HG03108 (cell line): ENCODE measurements at regions not wholly inside any gene's neighbourhood (a gene's known extent, or its start where the extent isn't known, plus 50 kb on each side); places are given as distances from the start of the nearest gene placed in this dataset.

Source experiments
- ATAC-seq: cut with Tn5 transposase; IDR thresholded peaks from one replicate; pipeline ENCODE4 v1.9.1; 2021; ENCODE audit warnings: moderate library complexity; ENCODE audit not compliant: unreplicated experiment

DNA sequence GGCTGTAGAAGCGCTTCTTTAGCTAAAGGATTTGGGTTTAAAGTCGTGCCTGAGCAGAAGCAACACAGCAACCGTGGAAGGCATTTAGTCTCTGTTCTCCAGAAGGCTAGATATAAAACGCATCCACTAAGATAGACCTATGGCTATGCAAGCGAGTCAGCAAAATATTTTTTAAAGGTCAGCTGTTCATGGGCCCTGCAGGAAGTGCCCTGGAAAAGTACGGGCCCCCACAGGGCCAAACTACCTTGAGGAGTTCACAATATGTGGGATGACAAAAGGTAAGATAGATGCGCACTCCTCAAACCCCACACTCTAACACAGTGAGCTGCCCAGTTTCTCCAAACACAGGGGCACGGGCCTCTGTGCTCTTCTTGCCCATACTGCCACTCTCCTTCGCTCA is 261.6 kb downstream of the VPS13C start:
- no peak for ATAC-seq

DNA sequence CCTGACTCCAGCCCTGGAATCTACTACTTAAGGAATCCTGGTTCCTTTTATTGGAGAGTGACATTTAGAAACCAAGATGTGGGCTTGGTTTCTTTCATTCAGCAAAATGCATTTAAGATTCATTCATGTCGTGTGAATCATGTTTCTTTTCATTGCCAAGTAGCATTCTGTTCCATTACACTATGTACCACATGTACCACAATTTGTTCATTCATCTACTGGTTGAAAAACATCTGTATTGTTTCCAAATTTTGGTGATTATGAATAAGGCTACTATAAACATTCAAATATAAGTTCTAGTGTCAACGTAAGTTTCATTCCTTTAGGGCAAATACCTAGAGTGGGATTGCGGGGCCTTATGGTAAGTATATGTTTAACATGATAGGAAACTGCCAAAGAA is 264.2 kb downstream of the VPS13C start:
- ATAC-seq: no peak

DNA sequence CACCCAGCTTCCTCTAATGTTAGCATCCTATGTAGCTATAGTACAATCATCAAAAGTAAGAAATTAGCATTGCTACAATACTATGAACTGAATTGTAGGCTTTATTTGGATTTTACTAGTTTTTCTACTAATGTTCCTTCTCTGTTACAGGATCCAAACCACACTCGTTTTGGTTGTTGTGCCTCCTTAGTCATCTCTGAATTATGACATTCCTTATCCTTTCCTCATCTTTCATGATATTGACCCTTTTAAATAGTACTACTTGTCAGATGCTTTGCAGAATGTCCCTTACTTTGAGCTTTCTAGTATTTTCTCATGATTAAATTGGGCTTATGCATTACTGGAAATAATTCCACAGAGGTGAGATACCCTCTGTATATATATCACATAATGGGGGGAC is 265.4 kb downstream of the VPS13C start:
- no peak for ATAC-seq

- no peak for ATAC-seq
These were observed 266.0 kb downstream of the VPS13C start for GRCh38 chr15:61794276-61794675.

DNA sequence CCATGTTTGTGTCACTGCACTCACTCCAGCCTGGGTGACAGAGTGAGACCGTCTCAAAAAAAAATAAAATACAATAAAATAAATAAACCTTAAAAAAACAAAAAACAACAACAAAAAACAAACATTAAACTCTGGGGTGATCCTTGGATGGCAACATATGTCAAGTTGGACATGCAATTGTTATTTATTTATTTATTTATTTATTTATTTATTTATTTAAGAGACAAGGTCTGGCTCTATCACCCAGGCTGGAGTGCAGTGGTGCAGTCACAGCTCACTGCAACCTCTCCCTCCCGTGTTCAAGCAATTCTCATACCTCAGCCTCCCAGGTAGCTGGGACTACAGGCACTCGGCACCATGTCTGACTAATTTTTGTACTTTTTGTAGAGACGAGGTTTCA is 275.5 kb downstream of the VPS13C start:
- ATAC-seq: no peak

GRCh38 chr15:61780278-61780980 is 279.8 kb downstream of the VPS13C start:
- ATAC-seq: no peak

DNA sequence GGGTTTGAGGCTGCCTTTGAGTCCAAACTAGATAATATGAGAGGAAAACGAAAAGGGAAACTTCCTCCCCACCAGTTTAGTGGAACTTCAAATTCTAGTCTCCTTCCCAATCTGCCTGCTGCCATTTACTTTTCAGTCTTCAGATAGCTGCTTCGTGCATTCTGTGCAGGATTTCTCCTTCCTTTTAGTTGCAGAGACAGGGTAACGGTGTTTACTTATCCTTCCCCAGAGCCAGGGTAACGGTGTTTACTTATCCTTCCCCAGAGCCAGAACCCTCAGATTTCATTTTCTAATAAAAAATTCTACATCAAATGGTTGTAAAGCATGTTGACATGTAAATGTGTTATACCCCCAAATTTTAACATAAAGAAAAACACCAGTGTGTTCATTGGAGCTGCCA is 282.6 kb downstream of the VPS13C start:
- ATAC-seq: no peak

DNA sequence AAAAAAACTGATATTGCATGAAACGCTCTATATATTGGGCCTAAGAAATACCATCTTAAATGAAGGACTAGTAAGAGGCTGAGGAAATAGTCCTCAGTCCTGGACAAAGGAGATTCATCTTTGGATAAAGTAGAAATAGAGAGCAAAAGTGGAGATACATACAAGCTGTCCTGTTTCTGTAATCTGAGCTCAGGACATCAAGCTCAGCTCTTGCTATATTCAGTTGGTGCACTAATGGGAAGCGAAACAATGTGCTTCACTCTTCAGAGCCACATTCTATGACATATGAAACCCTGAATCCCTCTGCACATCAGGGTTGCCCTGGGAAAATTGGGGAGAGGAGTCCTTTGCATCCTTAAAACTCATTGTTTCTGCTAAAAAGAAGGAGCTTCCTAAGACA is 290.7 kb downstream of the VPS13C start:
- no peak for ATAC-seq

- no peak for ATAC-seq
These were observed 292.1 kb downstream of the VPS13C start for GRCh38 chr15:61768131-61768530.

DNA sequence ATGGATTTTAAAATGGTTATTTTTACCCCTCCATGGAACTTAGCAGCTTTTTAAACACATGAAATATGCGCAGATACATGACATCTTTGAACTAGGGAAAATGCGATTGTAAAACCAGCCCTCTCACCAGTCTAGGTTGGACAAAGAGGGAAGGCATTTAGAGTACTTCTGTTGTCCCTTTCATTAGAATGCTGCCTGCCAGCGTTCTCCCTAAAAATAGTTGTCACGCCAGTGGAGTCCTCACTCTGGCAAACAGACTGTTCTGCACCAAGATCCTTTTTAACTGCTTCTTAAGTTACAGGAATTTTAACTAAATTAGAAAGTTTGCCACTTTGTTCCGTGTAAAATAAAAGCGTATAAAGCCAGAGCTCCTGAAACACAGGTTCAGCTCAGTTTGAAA is 295.3 kb downstream of the VPS13C start:
- no peak for ATAC-seq

- ATAC-seq: no peak
These were observed 296.1 kb downstream of the VPS13C start for GRCh38 chr15:61764141-61764540.

- no peak for ATAC-seq
These were observed 297.6 kb downstream of the VPS13C start for GRCh38 chr15:61762676-61763075.

DNA sequence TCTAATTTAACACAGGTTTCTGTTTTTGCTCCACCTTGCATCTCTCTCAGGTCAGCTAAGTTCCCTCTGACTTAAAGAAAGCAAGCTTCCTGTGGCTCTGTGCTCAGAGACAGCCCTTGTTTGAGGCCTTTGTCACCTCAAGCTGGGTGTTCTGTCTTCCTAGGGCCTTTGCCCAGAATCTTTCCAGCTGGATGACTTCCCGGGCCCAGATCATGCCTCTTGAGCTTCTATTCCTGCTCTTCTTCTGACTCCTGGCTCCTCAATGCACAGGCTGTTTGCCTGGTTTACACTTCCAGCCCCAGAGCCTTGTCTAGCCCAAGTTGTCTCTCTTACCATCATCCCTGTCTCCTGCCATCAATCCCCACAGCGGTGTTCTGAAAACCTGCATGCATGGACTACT is 300.6 kb downstream of the VPS13C start:
- no peak for ATAC-seq

- ATAC-seq: no peak
These were observed 304.0 kb downstream of the VPS13C start for GRCh38 chr15:61756071-61756820.

DNA sequence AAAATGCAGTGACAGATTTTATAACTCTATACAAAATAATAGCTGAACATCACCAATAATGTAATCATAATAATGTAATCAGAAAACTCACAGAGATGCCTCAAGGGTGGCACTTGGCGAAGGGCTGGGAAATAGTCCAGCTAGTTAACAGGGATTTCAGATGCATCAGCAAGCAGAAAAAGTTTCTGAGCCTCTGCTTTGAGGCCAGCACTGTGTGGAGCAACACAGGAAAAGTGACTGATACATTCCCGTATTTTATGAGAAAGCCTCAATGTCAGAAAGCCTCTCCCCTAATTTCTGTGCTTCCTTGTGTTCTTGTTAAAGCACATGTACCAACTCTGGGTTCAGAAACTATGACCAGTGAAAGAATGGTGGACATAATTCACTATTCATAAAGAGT is 304.8 kb downstream of the VPS13C start:
- no peak for ATAC-seq

- ATAC-seq: no peak
These were observed 307.1 kb downstream of the VPS13C start for GRCh38 chr15:61753018-61753710.

GRCh38 chr15:61752001-61752400 is 308.2 kb downstream of the VPS13C start:
- no peak for ATAC-seq

DNA sequence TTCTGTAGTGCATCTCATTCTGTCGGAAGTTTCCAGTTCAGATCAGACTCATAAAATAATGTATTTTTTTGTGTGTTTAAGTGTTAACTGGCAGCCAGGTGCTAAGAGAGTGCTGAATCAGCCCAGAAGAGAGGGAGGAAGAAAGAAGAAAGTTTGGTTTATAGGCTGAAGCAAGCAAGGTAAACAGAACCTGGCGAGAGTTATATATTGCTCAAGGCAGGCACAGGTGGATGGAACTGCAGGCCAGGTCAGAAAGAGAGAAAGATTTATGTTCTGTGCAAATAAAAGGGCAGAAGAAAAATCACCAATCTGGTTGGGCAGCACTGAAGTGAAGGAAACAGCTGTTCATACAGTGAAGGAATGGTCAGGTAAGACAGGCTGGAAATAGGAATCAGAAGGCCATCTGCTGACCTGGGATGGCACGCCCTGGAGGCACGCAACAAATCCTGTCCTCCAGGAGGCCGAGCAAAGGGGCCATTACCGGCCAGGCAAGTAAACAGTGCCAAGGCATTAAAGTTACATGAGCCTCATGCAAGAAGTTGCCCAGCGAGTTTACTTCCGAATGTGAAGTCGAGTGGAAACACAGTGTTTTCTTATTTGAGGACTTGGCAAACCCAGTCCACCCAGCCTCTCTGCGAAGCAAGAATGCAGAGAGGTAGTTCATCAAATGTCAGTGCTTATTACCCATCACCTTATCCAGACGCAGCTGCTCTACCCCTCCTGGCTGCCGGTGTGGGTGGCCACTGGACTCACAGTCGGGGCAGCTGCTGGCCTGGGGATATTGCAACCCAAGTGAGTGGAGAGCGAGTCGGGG is 309.8 kb downstream of the VPS13C start:
- no peak for ATAC-seq

GRCh38 chr15:61749169-61749568 is 311.1 kb downstream of the VPS13C start:
- ATAC-seq: no peak

DNA sequence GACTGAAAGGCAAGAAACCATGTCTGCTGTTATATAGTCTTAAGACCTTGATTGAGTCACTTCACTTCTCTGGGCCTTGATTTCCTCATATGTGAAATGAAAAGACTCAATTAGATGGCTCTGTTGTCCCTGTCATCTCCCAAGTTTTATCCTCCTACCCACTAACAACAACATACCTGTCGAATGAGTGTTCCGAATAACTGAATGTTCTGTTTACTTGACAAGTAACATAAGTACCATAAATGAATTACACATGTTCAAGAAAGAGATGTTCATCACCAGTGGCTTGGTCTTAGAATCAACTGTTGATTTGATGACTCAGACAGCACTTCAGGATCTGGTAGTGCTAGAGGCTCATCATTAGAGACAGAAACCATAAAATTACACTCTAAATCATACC is 311.7 kb downstream of the VPS13C start:
- ATAC-seq: no peak

DNA sequence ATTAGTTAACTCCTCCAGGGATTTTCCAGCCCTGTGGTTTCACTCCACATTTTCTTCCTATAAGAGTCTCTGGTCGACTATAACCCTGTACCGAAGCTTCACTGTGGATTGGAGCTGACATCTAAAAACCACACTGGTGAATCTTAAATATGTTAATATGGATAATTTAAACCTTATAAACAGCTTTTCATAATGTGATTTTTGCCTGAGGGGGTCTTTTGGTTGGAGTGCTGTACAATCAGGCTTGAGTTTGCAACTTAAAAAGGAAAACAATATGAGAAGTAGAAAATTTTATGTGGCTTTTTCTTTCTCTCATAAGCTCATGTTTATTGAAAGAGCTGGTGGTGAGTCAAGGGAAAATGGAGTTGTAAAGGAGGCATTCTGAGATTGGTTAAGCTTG is 313.7 kb downstream of the VPS13C start:
- no peak for ATAC-seq
